HuH-7 (cell line): ENCODE measurements at regions not wholly inside any gene's neighbourhood (a gene's known extent, or its start where the extent isn't known, plus 50 kb on each side); places are given as distances from the start of the nearest gene placed in this dataset.
"Not testable (repeated sequence)": the region's sequence is repeated elsewhere in the genome, so short reads cannot be mapped to it uniquely, and the experiment has no call there.

ENCODE experiments used
- DNase-seq: peaks from one replicate; pipeline ENCODE4 v3.0.0; 2011; ENCODE audit warnings: low spot score

DNA sequence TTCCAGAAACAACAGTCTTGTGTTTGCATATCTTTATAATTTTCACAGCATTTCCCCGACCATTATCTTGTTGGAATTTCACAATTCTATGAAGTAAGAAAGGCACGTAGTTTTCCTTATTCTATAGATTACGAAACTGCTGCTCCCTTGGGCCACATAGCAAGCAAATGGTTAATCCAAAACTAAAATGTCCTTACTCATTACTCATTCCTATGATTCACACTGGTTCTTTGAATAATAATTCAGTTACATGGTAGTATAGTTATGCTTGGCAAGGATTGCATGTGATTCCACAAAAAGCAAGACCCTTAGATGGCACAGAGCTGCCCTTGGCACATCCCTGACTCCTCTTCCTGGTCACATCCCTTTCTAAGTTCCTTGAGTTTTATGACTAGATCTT lies 51.2 kb downstream of the OR13H1 start:
- DNase-seq, result no peak

DNA sequence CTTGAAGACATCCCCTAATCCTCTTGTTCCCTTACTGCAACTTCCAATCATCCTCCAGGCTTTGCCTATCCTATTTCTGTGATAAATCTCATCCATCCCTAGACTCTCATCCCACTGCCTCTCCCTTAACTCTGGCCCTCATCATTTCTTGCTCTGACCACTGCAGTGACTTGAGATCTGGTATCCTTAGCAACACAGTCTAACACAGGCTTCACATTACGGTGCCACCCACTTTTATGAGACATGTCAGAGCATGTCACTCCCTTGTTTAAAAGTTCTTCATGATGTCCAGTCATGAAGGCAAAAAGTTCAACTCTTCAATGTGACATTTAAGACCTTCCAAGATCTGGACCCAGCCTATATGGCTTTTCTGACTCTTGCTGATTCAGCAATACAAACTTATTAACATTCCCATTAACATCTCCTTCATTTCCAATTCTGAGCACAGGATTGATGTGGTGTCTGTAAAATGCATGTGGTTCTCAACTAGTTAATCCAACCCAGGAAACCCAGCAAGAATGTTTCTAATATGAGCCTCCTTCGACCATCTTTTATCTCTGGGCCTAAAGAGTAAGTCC lies 64.0 kb downstream of the OR13H1 start:
- no peak for DNase-seq

DNA sequence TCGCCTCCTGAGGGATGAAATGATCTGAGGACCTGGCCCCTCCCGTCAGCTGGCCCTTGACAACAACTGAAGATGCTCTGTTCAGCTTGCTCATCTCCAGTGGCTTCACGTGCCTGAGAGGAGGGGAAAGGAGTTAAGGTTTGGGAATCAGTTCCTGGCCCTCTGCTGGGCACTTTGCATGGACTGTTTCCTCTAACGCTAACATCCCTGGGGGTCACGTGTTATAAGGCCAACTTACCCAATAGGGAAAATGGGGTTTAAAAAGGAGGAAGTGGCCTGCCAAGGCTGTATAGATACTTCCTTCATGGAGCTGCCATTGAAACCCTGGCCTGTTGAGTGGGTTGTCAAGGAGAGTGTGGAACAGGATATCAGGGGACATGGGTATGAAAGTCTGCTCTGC lies 65.6 kb downstream of the OR13H1 start:
- no peak for DNase-seq

- DNase-seq, result no peak
Measured at GRCh38 chrX:131613260-131613659, 69.4 kb downstream of the OR13H1 start.

GRCh38 chrX:131614241-131614640 lies 70.4 kb downstream of the OR13H1 start:
- no peak for DNase-seq

GRCh38 chrX:131617182-131617581 lies 73.3 kb downstream of the OR13H1 start:
- DNase-seq, result no peak

DNA sequence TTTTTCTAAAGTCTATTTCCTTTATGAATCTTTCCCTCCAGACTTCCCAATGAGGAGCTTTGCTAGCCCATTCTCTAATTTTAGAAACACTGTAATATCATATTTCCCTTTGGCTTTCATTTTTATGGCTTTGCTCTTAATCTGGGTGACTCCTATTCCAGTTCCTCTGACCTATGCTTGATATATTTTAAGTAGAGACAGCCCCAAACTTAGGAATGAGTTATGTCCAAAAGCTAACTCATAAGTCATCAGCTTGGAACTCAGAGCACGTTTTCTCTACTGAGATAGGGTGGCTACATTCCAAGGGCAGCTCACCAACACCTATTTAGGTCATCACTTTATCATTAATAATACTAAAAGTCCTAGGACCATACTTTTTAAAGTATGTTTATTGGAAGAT lies 77.8 kb downstream of the OR13H1 start:
- no peak for DNase-seq

DNA sequence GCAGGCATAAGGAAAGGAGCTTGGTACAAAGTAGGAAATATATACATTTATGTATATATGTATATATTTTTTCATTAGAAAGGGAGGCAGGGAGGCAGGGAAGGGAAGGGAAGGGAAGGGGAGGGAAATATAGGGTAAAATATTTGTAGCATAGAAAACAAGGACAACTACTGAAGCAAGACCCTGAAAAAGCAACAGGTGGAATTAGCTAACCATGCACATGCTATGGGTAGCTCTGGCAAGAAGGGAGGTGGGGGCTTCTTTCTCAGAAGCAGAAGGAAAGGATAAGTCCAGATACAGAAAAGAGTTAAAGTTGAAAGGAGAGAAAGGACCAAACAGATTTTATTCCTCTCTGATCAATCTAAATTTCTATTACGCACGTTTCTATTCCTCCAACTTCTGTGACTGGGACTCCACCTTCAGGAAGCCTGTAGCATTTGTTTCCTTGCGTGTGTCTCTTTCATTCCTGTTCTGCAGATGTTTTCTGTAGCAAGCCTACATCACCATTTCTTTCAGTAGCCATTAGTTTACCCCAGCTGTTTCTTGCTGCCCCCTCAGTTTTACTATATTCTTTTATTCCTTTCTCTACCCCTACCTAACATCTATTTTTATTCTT lies 82.9 kb downstream of the OR13H1 start:
- no peak for DNase-seq

GRCh38 chrX:131630534-131630933 lies 86.7 kb downstream of the OR13H1 start:
- DNase-seq, result no peak

- peak; percentile 26 for DNase-seq
Measured at GRCh38 chrX:131633285-131633917, 89.5 kb downstream of the OR13H1 start.

DNA sequence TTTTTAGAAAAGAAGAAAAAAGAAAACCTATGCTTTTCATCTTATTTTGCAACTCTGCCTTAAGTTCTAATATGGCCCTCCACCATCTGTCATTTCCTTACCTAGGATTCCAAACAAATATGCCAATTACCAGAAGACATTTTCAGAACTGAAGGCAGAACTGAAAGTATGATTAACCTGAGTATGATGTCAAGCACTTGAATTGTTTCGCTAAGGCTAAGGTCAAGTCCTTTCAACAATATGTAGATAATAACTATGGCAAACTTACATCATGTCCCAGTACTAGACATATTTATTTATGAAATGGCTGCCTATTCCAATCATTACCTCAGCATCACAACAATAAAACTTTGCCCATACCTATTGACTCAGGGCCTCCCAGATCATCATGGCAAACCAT lies 91.0 kb downstream of the OR13H1 start:
- DNase-seq, result no peak

GRCh38 chrX:131646106-131646505 lies 102.2 kb downstream of the OR13H1 start:
- DNase-seq, result no peak

DNA sequence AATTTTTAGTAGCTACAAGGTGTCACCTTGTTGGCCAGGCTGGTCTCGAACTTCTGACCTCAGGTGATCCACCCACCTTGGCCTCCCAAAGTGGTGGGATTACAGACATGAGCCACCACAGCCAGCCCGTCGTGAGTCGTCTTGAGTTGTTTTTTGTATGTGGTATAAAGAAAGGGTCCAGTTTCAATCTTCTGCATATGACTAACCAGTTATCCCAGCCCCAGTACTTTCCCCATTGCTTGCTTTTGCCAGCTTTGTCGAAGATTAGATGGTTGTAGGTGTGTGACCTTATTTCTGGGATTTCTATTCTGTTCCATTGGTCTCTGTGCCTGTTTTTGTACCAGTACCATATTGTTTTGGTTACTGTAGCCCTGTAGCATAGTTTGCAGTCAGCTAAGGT lies 105.9 kb downstream of the OR13H1 start:
- no peak for DNase-seq

GRCh38 chrX:131650637-131651410 lies 107.0 kb downstream of the OR13H1 start:
- no peak for DNase-seq

GRCh38 chrX:131663726-131664125 lies 119.9 kb downstream of the OR13H1 start:
- DNase-seq, result not testable (repeated sequence)

DNA sequence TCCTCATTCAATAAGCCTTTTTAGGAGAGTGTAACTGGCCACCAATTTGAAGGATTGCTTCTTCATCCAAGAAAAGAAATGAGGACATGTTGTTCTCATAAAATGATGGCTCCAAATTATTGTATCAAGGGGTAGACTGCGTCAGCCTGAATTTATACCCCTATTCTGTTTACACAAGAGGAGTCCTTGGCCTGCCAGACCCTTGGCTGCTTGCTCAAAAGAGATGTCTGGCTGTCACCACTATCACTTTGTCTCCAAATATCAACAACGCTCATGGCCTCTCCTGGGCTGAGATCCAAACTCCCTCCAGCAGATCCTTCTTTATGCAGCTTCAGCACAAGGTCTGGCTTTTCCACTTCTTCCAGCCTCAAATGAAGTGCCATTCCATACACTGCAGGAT lies 127.9 kb downstream of the OR13H1 start:
- DNase-seq, result no peak

GRCh38 chrX:131675596-131676194 lies 131.8 kb downstream of the OR13H1 start:
- DNase-seq, result peak; percentile 32

- peak; percentile 58 for DNase-seq
Measured at GRCh38 chrX:131677655-131678628, 134.1 kb downstream of the OR13H1 start.

- not testable (repeated sequence) for DNase-seq
Measured at GRCh38 chrX:131682735-131683134, 138.9 kb downstream of the OR13H1 start.

- DNase-seq, result no peak
Measured at GRCh38 chrX:131693359-131693758, 149.5 kb downstream of the OR13H1 start.

- not testable (repeated sequence) for DNase-seq
Measured at GRCh38 chrX:131696989-131697388, 153.1 kb downstream of the OR13H1 start.
